Neuronal stem cell (in vitro differentiated cells): ENCODE measurements at regions not wholly inside any gene's neighbourhood (a gene's known extent, or its start where the extent isn't known, plus 50 kb on each side); places are given as distances from the start of the nearest gene placed in this dataset.

Experiments used
- DNase-seq: peaks from one replicate; pipeline ENCODE4 v3.0.0-alpha.2; 2013; ENCODE audit warnings: low spot score
- H2AFZ ChIP-seq: one replicate; pipeline ENCODE4 v1.6.1; 2013; ENCODE audit warnings: mild to moderate bottlenecking, low read length, inconsistent platforms
- H2AK5ac ChIP-seq: 2 replicates; pipeline ENCODE4 v1.6.1; 2013; ENCODE audit warnings: low read depth, mild to moderate bottlenecking, inconsistent platforms, low read length, moderate library complexity, mixed read lengths
- H2BK120ac ChIP-seq: 2 replicates; pipeline ENCODE4 v1.6.1; 2013; ENCODE audit warnings: low read depth, mild to moderate bottlenecking, inconsistent platforms, low read length, moderate library complexity, mixed read lengths
- H2BK12ac ChIP-seq: one replicate; pipeline ENCODE4 v1.6.1; 2013; ENCODE audit warnings: low read length, inconsistent platforms
- H2BK15ac ChIP-seq: 2 replicates; pipeline ENCODE4 v1.6.1; 2013; ENCODE audit warnings: mild to moderate bottlenecking, low read length, inconsistent platforms, mixed read lengths
- H2BK5ac ChIP-seq: one replicate; pipeline ENCODE4 v1.6.1; 2013; ENCODE audit warnings: inconsistent platforms, mild to moderate bottlenecking, low read length, moderate library complexity
- H3K14ac ChIP-seq: one replicate; pipeline ENCODE4 v1.6.1; 2013; ENCODE audit warnings: low read length, inconsistent platforms
- H3K18ac ChIP-seq: 2 replicates; pipeline ENCODE4 v1.6.1; 2013; ENCODE audit warnings: low read length, inconsistent platforms
- H3K23ac ChIP-seq: 2 replicates; pipeline ENCODE4 v1.6.1; 2013; ENCODE audit warnings: low read depth, mild to moderate bottlenecking, mixed read lengths, low read length, inconsistent platforms; ENCODE audit not compliant: poor library complexity
- H3K27ac ChIP-seq: replicated peaks from 3 replicates; pipeline ENCODE4 v1.5.1; 2013; ENCODE audit warnings: low read length, inconsistent platforms
- H3K27me3 ChIP-seq, 3 experiments: 2 replicates each; pipeline ENCODE4 v1.6.1; 2013; ENCODE audit warnings: low read length in 3 of 3, mild to moderate bottlenecking in 2 of 3, inconsistent platforms in 1 of 3, low read depth in 1 of 3, mixed read lengths in 1 of 3, moderate library complexity in 1 of 3; ENCODE audit not compliant: control insufficient read depth in 3 of 3, insufficient read depth in 3 of 3
- H3K36me3 ChIP-seq, 2 donors: replicated peaks in 1 of 2; 2 replicates each; pipeline ENCODE4 v1.6.1; 2013; ENCODE audit warnings: low read length in 2 of 2; ENCODE audit not compliant: control insufficient read depth in 2 of 2, insufficient read depth in 2 of 2
- H3K4ac ChIP-seq: 2 replicates; pipeline ENCODE4 v1.6.1; 2013; ENCODE audit warnings: inconsistent platforms, mild to moderate bottlenecking, low read length, moderate library complexity
- H3K4me1 ChIP-seq, 2 donors: 1 replicate in 1 of 2; 2 replicates in 1 of 2; pipeline ENCODE4 v1.6.1; 2013; ENCODE audit warnings: low read length in 2 of 2, low read depth in 1 of 2; ENCODE audit not compliant: control insufficient read depth in 2 of 2, insufficient read depth in 1 of 2
- H3K4me2 ChIP-seq: one replicate; pipeline ENCODE4 v1.6.1; 2013; ENCODE audit warnings: mild to moderate bottlenecking, low read length, inconsistent platforms; ENCODE audit not compliant: insufficient read depth, poor library complexity, severe bottlenecking
- H3K4me3 ChIP-seq, 2 donors: 2 replicates each; pipeline ENCODE4 v1.5.1; 2013; ENCODE audit warnings: low read length in 2 of 2, mild to moderate bottlenecking in 2 of 2, inconsistent platforms in 1 of 2, moderate library complexity in 1 of 2
- H3K79me1 ChIP-seq: one replicate; pipeline ENCODE4 v1.6.1; 2013; ENCODE audit warnings: low read depth, mild to moderate bottlenecking, inconsistent platforms, low read length, moderate library complexity
- H3K9ac ChIP-seq: one replicate; pipeline ENCODE4 v1.6.1; 2013; ENCODE audit warnings: mild to moderate bottlenecking, low read depth, low read length, inconsistent platforms; ENCODE audit not compliant: poor library complexity
- H3K9me3 ChIP-seq, 2 donors: replicated peaks in 1 of 2; 2 replicates each; pipeline versions ENCODE3 to v1.6.1; 2013; ENCODE audit warnings: low read length in 2 of 2, mild to moderate bottlenecking in 2 of 2, inconsistent platforms in 1 of 2, low read depth in 1 of 2, mixed read lengths in 1 of 2, moderate library complexity in 1 of 2; ENCODE audit not compliant: control insufficient read depth in 2 of 2, insufficient read depth in 1 of 2
- H4K8ac ChIP-seq: one replicate; pipeline ENCODE4 v1.6.1; 2013; ENCODE audit warnings: low read depth, mild to moderate bottlenecking, inconsistent platforms, low read length, moderate library complexity
- H4K91ac ChIP-seq: one replicate; pipeline ENCODE4 v1.6.1; 2013; ENCODE audit warnings: low read length, low read depth, mild to moderate bottlenecking, inconsistent platforms; ENCODE audit not compliant: poor library complexity
- WGBS, 2 donors: extraction: QIAGEN DNeasy Blood & Tissue Kit; methylation state at CpG; one replicate each; pipeline ENCODE4 v1.1.7; 2013; ENCODE audit warnings: missing lambda C conversion rate in 2 of 2, mixed read lengths in 1 of 2; ENCODE audit not compliant: insufficient read length in 2 of 2, insufficient replicate concordance in 1 of 2; ENCODE audit errors: extremely low coverage in 2 of 2; 5-methylcytosine and 5-hydroxymethylcytosine counted together

GRCh38 chr6:16831136-16831535, 69.9 kb upstream of the ATXN1 start:
- H3K27ac ChIP-seq, result no peak overlapping the region
- H2AK5ac ChIP-seq, result no peak overlapping the region
- WGBS, 2 donors, result no CpG with 5 or more reads among the region's 8 CpGs
- no peak overlapping the region for H4K91ac ChIP-seq
- peaks cover 0 to under 1% (median 0%) of the 10 kb centered on the region in 3 experiments for H3K27me3 ChIP-seq
- H3K4me1 ChIP-seq, result peaks cover 0 to 9% of the 10 kb centered on the region in 2 donors
- H3K9me3 ChIP-seq, result no peaks in the 10 kb centered on the region
- no peak overlapping the region for H2BK120ac ChIP-seq
- H3K4me2 ChIP-seq, result no peak overlapping the region
- no peak overlapping the region for H2AFZ ChIP-seq
- no peak overlapping the region for H3K4me3 ChIP-seq
- no peak overlapping the region for H2BK5ac ChIP-seq
- DNase-seq, result no peak
- no peaks in the 10 kb centered on the region for H3K79me1 ChIP-seq
- no peak overlapping the region for H3K23ac ChIP-seq
- H2BK15ac ChIP-seq, result no peak overlapping the region
- no peak overlapping the region for H2BK12ac ChIP-seq
- H3K4ac ChIP-seq, result no peak overlapping the region
- no peak overlapping the region for H3K14ac ChIP-seq
- no peaks in the 10 kb centered on the region for H3K36me3 ChIP-seq
- H3K18ac ChIP-seq, result no peak overlapping the region
- no peak overlapping the region for H4K8ac ChIP-seq
- H3K9ac ChIP-seq, result no peak overlapping the region

GRCh38 chr6:16828058-16828457, 66.8 kb upstream of the ATXN1 start:
- peaks cover 0 to 10% (median 0%) of the 10 kb centered on the region in 3 experiments for H3K27me3 ChIP-seq
- H2AK5ac ChIP-seq, result no peak overlapping the region
- H3K4ac ChIP-seq, result no peak overlapping the region
- H3K36me3 ChIP-seq, result no peaks in the 10 kb centered on the region
- DNase-seq, result no peak
- H2BK5ac ChIP-seq, result no peak overlapping the region
- H3K14ac ChIP-seq, result no peak overlapping the region
- H3K9ac ChIP-seq, result no peak overlapping the region
- H3K9me3 ChIP-seq, result no peaks in the 10 kb centered on the region
- H3K4me2 ChIP-seq, result no peak overlapping the region
- no peak overlapping the region for H3K23ac ChIP-seq
- no peak overlapping the region for H2BK15ac ChIP-seq
- no peak overlapping the region for H2BK120ac ChIP-seq
- no peak overlapping the region for H3K4me3 ChIP-seq
- H2AFZ ChIP-seq, result no peak overlapping the region
- H3K79me1 ChIP-seq, result no peaks in the 10 kb centered on the region
- H3K27ac ChIP-seq, result no peak overlapping the region
- H4K91ac ChIP-seq, result no peak overlapping the region
- WGBS, 2 donors, result no CpG with 5 or more reads among the region's 2 CpGs
- H2BK12ac ChIP-seq, result no peak overlapping the region
- H3K4me1 ChIP-seq, result peaks cover 0 to 5% of the 10 kb centered on the region in 2 donors
- no peak overlapping the region for H3K18ac ChIP-seq
- H4K8ac ChIP-seq, result no peak overlapping the region

- peaks cover 0 to 10% (median 0%) of the 10 kb centered on the region in 3 experiments for H3K27me3 ChIP-seq
- no peak overlapping the region for H2BK5ac ChIP-seq
- no peaks in the 10 kb centered on the region for H3K36me3 ChIP-seq
- H3K4me1 ChIP-seq, result peaks cover 0 to 4% of the 10 kb centered on the region in 2 donors
- H3K9ac ChIP-seq, result no peak overlapping the region
- no peak overlapping the region for H2AK5ac ChIP-seq
- H3K4me3 ChIP-seq, result no peak overlapping the region
- no peaks in the 10 kb centered on the region for H3K79me1 ChIP-seq
- DNase-seq, result no peak
- no peak overlapping the region for H2AFZ ChIP-seq
- no peak overlapping the region for H2BK12ac ChIP-seq
- H4K91ac ChIP-seq, result no peak overlapping the region
- H3K4ac ChIP-seq, result no peak overlapping the region
- no peak overlapping the region for H3K14ac ChIP-seq
- H2BK120ac ChIP-seq, result no peak overlapping the region
- no peaks in the 10 kb centered on the region for H3K9me3 ChIP-seq
- WGBS, 2 donors, result no CpG with 5 or more reads among the region's 2 CpGs
- H3K4me2 ChIP-seq, result no peak overlapping the region
- no peak overlapping the region for H4K8ac ChIP-seq
- no peak overlapping the region for H3K23ac ChIP-seq
- no peak overlapping the region for H2BK15ac ChIP-seq
- H3K18ac ChIP-seq, result no peak overlapping the region
- H3K27ac ChIP-seq, result no peak overlapping the region
Measured at GRCh38 chr6:16827627-16828026, 66.4 kb upstream of the ATXN1 start.

- no peak overlapping the region for H2AFZ ChIP-seq
- H3K27ac ChIP-seq, result no peak overlapping the region
- H3K79me1 ChIP-seq, result no peaks in the 10 kb centered on the region
- no peak overlapping the region for H3K23ac ChIP-seq
- H2AK5ac ChIP-seq, result no peak overlapping the region
- no peak overlapping the region for H3K4me2 ChIP-seq
- WGBS, 2 donors, result no CpG with 5 or more reads among the region's 6 CpGs
- H4K91ac ChIP-seq, result no peak overlapping the region
- no peak overlapping the region for H2BK12ac ChIP-seq
- H3K27me3 ChIP-seq, result peaks cover 0 to 14% (median 0%) of the 10 kb centered on the region in 3 experiments
- H3K14ac ChIP-seq, result no peak overlapping the region
- no peaks in the 10 kb centered on the region for H3K36me3 ChIP-seq
- H3K4ac ChIP-seq, result no peak overlapping the region
- no peak for DNase-seq
- H3K18ac ChIP-seq, result no peak overlapping the region
- H3K4me1 ChIP-seq, result no peaks in the 10 kb centered on the region
- no peak overlapping the region for H2BK120ac ChIP-seq
- H3K9me3 ChIP-seq, result no peaks in the 10 kb centered on the region
- H2BK5ac ChIP-seq, result no peak overlapping the region
- no peak overlapping the region for H3K9ac ChIP-seq
- H3K4me3 ChIP-seq, result no peak overlapping the region
- no peak overlapping the region for H2BK15ac ChIP-seq
- H4K8ac ChIP-seq, result no peak overlapping the region
Measured at GRCh38 chr6:16825784-16826183, 64.5 kb upstream of the ATXN1 start.
